ENCODE measurements at regions not wholly inside any gene's neighbourhood (a gene's known extent, or its start where the extent isn't known, plus 50 kb on each side); places are given as distances from the start of the nearest gene placed in this dataset.

- TF ChIP-seq POLR2A (IDR thresholded peaks at IDR 0.05; ENCODE audit: borderline replicate concordance, extremely low read depth, insufficient read depth, insufficient read length) (no peak), POLR2AphosphoS5 (IDR thresholded peaks at IDR 0.05; ENCODE audit: low read depth, low read length) (no peak), ATF3 (IDR thresholded peaks at IDR 0.05) (no peak), CTCF (IDR thresholded peaks at IDR 0.05 in 2 of 3, conservative IDR thresholded peaks at IDR 0.05 in 1 of 3; ENCODE audit: borderline replicate concordance in 1 of 3, insufficient read depth in 1 of 3, low read depth in 2 of 3, low read length in 2 of 3) (no peak), TCF7L2 (IDR thresholded peaks at IDR 0.05; ENCODE audit: borderline replicate concordance, extremely low read depth, insufficient read depth, insufficient read length) (no peak), RAD21 (IDR thresholded peaks at IDR 0.05; ENCODE audit: low read depth) (no peak), REST (IDR thresholded peaks at IDR 0.05; ENCODE audit: low read depth) (no peak), SIN3A (IDR thresholded peaks at IDR 0.05; ENCODE audit: low read depth) (no peak), EZH2 (IDR thresholded peaks at IDR 0.05) (no peak), YY1 (IDR thresholded peaks at IDR 0.05; ENCODE audit: extremely low read depth, insufficient replicate concordance, low read depth, low read length) (no peak), ZBTB33 (IDR thresholded peaks at IDR 0.05; ENCODE audit: extremely low read depth, insufficient replicate concordance, low read length) (no peak), EZH2phosphoT487 (IDR thresholded peaks at IDR 0.05; ENCODE audit: borderline replicate concordance) (no peak)
Measured at GRCh38 chr6:135658916-135659315, 161.4 kb upstream of the AHI1 start.
